ENCODE measurements at regions not wholly inside any gene's neighbourhood (a gene's known extent, or its start where the extent isn't known, plus 50 kb on each side); places are given as distances from the start of the nearest gene placed in this dataset.

DNA sequence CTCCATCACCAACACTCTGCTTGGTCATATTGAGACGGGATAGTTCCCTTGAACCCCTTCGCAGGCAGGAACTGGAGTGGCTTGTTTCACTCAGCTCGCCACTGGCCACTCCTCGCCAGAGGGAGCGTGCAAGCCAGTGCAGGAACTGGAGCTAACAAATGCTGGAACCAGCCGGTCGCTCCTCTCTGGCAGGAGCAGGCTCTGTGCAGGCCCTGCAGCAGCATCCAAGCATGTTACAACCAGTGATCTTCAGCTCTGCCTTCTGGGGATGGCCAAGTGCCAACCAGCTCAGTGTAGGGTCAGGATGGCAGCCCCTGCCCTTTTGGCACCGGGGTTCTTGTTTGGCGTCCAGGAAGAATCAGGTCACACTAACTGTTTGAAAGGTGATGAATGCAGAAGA is 329.0 kb upstream of the AZI2 start:
- no peak for TF ChIP-seq EZH2 (optimal IDR thresholded peaks at IDR 0.05; ENCODE audit: low read depth, low read length)
- TF ChIP-seq, protein P1, sequence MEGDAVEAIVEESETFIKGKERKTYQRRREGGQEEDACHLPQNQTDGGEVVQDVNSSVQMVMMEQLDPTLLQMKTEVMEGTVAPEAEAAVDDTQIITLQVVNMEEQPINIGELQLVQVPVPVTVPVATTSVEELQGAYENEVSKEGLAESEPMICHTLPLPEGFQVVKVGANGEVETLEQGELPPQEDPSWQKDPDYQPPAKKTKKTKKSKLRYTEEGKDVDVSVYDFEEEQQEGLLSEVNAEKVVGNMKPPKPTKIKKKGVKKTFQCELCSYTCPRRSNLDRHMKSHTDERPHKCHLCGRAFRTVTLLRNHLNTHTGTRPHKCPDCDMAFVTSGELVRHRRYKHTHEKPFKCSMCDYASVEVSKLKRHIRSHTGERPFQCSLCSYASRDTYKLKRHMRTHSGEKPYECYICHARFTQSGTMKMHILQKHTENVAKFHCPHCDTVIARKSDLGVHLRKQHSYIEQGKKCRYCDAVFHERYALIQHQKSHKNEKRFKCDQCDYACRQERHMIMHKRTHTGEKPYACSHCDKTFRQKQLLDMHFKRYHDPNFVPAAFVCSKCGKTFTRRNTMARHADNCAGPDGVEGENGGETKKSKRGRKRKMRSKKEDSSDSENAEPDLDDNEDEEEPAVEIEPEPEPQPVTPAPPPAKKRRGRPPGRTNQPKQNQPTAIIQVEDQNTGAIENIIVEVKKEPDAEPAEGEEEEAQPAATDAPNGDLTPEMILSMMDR (IDR thresholded peaks at IDR 0.05; ENCODE audit: low read length) = no peak
- TF ChIP-seq EZH2phosphoT487 (IDR thresholded peaks at IDR 0.05; ENCODE audit: low read length) = no peak
- no peaks in the 10 kb centered on the region for H3K9me3 ChIP-seq (replicated peaks; ENCODE audit: insufficient read depth, low read length)
- no peaks in the 10 kb centered on the region for H3F3A ChIP-seq (ENCODE audit: insufficient read depth, low read length)
- H3K4me2 ChIP-seq (ENCODE audit: low read depth, low read length) = no peak overlapping the region
- no peaks in the 10 kb centered on the region for H3K79me2 ChIP-seq (ENCODE audit: low read length)
- H3K27ac ChIP-seq (ENCODE audit: low read length) = no peak overlapping the region
- H3K4me1 ChIP-seq (ENCODE audit: low read length) = no peaks in the 10 kb centered on the region
- H3K9me2 ChIP-seq (replicated peaks; ENCODE audit: insufficient read depth, low read length) = no peaks in the 10 kb centered on the region
- no peaks in the 10 kb centered on the region for H3K36me3 ChIP-seq (replicated peaks; ENCODE audit: insufficient read depth, low read length)
- DNase-seq = no peak
- H3K4me3 ChIP-seq (ENCODE audit: low read length) = no peak overlapping the region
- no peak overlapping the region for H2AFZ ChIP-seq (ENCODE audit: low read length)
- H3K27me3 ChIP-seq (replicated peaks; ENCODE audit: insufficient read depth, low read length) = no peaks in the 10 kb centered on the region
- no peaks in the 10 kb centered on the region for H4K20me1 ChIP-seq (ENCODE audit: insufficient read depth, low read length)
- H3K9ac ChIP-seq (ENCODE audit: low read length) = no peak overlapping the region

DNA sequence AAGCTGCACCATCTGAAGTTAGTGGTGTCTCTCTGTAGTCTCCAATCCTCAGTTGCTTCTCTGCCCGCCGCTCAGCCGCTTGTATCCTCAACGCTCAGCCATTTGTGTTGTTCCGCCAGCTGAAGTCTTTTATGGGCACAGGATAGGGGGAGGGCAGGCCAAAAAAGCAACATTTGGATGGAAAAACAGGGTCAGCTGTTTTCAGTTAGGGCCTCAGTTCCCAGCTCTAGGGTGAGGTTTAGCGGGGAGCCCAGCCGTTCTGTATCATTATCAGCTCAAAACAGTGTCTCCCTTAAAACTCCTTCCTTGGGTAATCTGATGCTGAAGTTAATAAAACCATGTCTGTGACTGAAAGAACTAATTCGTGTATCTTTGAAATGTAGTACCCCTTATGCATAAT is 329.5 kb upstream of the AZI2 start:
- TF ChIP-seq EZH2 (optimal IDR thresholded peaks at IDR 0.05; ENCODE audit: low read depth, low read length) (no peak), EZH2phosphoT487 (IDR thresholded peaks at IDR 0.05; ENCODE audit: low read length) (no peak)
- TF ChIP-seq, protein P1 (IDR thresholded peaks at IDR 0.05; ENCODE audit: low read length) = no peak
- H2AFZ ChIP-seq (ENCODE audit: low read length) = no peak overlapping the region
- no peak overlapping the region for H3K27ac ChIP-seq (ENCODE audit: low read length)
- no peak overlapping the region for H3K9ac ChIP-seq (ENCODE audit: low read length)
- H3F3A ChIP-seq (ENCODE audit: insufficient read depth, low read length) = no peaks in the 10 kb centered on the region
- H3K36me3 ChIP-seq (replicated peaks; ENCODE audit: insufficient read depth, low read length) = no peaks in the 10 kb centered on the region
- H3K79me2 ChIP-seq (ENCODE audit: low read length) = no peaks in the 10 kb centered on the region
- H3K4me3 ChIP-seq (ENCODE audit: low read length) = no peak overlapping the region
- H3K4me2 ChIP-seq (ENCODE audit: low read depth, low read length) = no peak overlapping the region
- H3K9me3 ChIP-seq (replicated peaks; ENCODE audit: insufficient read depth, low read length) = no peaks in the 10 kb centered on the region
- H3K4me1 ChIP-seq (ENCODE audit: low read length) = no peaks in the 10 kb centered on the region
- no peak for DNase-seq
- no peaks in the 10 kb centered on the region for H4K20me1 ChIP-seq (ENCODE audit: insufficient read depth, low read length)
- no peaks in the 10 kb centered on the region for H3K27me3 ChIP-seq (replicated peaks; ENCODE audit: insufficient read depth, low read length)
- no peaks in the 10 kb centered on the region for H3K9me2 ChIP-seq (replicated peaks; ENCODE audit: insufficient read depth, low read length)

- no peak for TF ChIP-seq EZH2phosphoT487 (IDR thresholded peaks at IDR 0.05; ENCODE audit: low read length)
- TF ChIP-seq, protein P1 (IDR thresholded peaks at IDR 0.05; ENCODE audit: low read length) = no peak
- TF ChIP-seq EZH2 (optimal IDR thresholded peaks at IDR 0.05; ENCODE audit: low read depth, low read length) = no peak
- Histone ChIP-seq H3K9ac (ENCODE audit: low read length) (no peak overlapping the region), H3K4me2 (ENCODE audit: low read depth, low read length) (no peak overlapping the region), H3K4me1 (ENCODE audit: low read length) (no peaks in the 10 kb centered on the region), H3K4me3 (ENCODE audit: low read length) (no peak overlapping the region), H3K27me3 (replicated peaks; ENCODE audit: insufficient read depth, low read length) (no peaks in the 10 kb centered on the region), H3K36me3 (replicated peaks; ENCODE audit: insufficient read depth, low read length) (no peaks in the 10 kb centered on the region), H3K79me2 (ENCODE audit: low read length) (no peaks in the 10 kb centered on the region), H3K27ac (ENCODE audit: low read length) (no peak overlapping the region), H2AFZ (ENCODE audit: low read length) (no peak overlapping the region), H3K9me2 (replicated peaks; ENCODE audit: insufficient read depth, low read length) (no peaks in the 10 kb centered on the region), H4K20me1 (ENCODE audit: insufficient read depth, low read length) (no peaks in the 10 kb centered on the region), H3F3A (ENCODE audit: insufficient read depth, low read length) (no peaks in the 10 kb centered on the region), H3K9me3 (replicated peaks; ENCODE audit: insufficient read depth, low read length) (no peaks in the 10 kb centered on the region)
- DNase-seq = no peak
Observed at GRCh38 chr3:28680050-28680449, 331.4 kb upstream of the AZI2 start.

Measured in MM.1S (cell line).